ENCODE measurements at regions not wholly inside any gene's neighbourhood (a gene's known extent, or its start where the extent isn't known, plus 50 kb on each side); places are given as distances from the start of the nearest gene placed in this dataset.
"Not testable (repeated sequence)": the region's sequence is repeated elsewhere in the genome, so short reads cannot be mapped to it uniquely, and the experiment has no call there.

DNA sequence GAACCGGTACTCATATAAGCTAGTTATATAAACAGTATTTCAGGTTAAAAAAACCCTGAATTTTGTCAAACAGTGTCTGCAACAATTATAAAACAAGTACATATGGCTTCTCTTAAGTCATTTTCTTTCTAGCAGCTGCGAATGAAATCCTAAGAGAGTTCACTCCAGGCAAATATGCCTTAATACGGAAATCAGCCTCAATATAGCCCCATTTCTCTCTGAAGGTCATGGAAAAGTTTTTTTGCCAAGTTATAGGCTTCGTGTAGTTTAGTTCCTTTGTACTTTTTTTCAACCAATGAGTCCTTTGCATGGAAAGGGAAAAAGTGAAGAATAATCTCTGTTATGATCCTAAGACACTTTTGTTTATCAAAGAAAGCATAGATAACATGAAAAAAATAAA, 848.0 kb upstream of the ACO1 start:
- DNase-seq (no peak), ATAC-seq (ENCODE audit: low read depth in 2 of 2) (no peak)
- Mint-ChIP-seq H3K27ac (no peak overlapping the region), H3K4me3 (no peak overlapping the region), H3K9me3 (peaks cover 0 to 5% (median 0%) of the 10 kb centered on the region in 7 donors), H3K27me3 (no peaks in the 10 kb centered on the region), H3K4me1 (no peaks in the 10 kb centered on the region), H3K36me3 (no peaks in the 10 kb centered on the region)

GRCh38 chr9:31541721-31542281, 842.6 kb upstream of the ACO1 start:
- no peaks in the 10 kb centered on the region for H3K27me3 Mint-ChIP-seq
- H3K27ac Mint-ChIP-seq, result no peak overlapping the region
- H3K4me3 Mint-ChIP-seq, result no peak overlapping the region
- no peaks in the 10 kb centered on the region for H3K36me3 Mint-ChIP-seq
- H3K9me3 Mint-ChIP-seq, result no peaks in the 10 kb centered on the region
- ATAC-seq (ENCODE audit: low read depth in 2 of 2) (no peak), DNase-seq (no peak)
- peaks cover 0 to 4% (median 0%) of the 10 kb centered on the region in 3 donors for H3K4me1 Mint-ChIP-seq

DNA sequence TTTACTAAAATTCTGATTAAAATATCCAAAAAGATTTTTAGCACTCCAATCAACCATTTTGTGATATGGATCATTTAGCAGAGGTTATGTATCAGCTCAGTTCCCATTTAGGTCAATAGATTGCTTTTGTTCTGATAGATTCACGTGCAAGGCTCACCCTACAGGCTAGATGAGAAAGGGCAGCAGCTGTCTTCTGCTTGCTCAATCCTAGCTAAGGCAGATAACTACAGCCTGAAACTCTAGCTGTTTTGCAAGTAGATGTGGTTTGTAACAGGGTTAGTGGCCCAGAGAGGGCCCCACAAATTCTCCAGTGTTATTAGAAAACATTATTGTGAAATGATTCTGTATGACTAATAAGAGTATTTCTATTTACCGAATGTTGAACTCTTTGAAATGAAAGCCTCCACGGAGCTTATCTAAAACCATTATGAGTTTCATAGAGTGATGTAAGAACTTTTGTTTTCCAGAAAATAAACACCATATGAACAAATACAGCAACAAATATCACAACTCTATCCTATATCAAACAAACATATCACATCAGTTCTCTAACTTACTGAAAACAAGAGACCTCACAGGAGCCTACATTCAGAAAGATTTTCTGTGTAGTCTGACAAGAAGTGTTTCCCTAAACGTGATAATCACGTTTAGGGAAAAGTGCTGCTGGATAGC, 841.9 kb upstream of the ACO1 start:
- H3K4me3 Mint-ChIP-seq, result no peak overlapping the region
- peak; percentile 38 to 49 for ATAC-seq (ENCODE audit: low read depth in 2 of 2)
- H3K4me1 Mint-ChIP-seq, result peaks cover 0 to 4% (median 0%) of the 10 kb centered on the region in 3 donors
- H3K36me3 Mint-ChIP-seq, result no peaks in the 10 kb centered on the region
- H3K27ac Mint-ChIP-seq, result no peak overlapping the region
- no peaks in the 10 kb centered on the region for H3K9me3 Mint-ChIP-seq
- DNase-seq, result no peak
- H3K27me3 Mint-ChIP-seq, result no peaks in the 10 kb centered on the region

DNA sequence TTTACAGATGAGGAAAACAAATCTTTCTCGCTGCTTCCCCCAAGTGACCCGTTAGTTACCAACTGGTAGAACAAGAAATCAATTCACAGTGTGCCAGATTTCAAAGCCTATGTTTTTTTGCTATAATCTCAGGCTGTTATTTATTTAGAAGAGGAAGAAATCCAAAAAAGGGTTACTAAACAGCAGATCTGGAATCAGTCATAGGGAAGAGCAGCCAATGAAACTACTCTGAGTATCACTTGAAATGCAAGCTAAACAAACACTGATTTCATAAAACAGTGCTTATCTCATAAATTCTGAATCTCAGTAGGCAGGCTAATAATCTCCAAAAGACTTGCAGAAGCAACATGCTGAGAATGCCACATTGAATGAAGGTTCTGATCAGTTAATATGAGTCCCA, 829.5 kb upstream of the ACO1 start:
- peaks cover 0 to 3% (median 0%) of the 10 kb centered on the region in 3 donors for H3K4me1 Mint-ChIP-seq
- H3K9me3 Mint-ChIP-seq, result peaks cover 0 to 5% (median 0%) of the 10 kb centered on the region in 7 donors
- H3K27ac Mint-ChIP-seq, result no peak overlapping the region

DNA sequence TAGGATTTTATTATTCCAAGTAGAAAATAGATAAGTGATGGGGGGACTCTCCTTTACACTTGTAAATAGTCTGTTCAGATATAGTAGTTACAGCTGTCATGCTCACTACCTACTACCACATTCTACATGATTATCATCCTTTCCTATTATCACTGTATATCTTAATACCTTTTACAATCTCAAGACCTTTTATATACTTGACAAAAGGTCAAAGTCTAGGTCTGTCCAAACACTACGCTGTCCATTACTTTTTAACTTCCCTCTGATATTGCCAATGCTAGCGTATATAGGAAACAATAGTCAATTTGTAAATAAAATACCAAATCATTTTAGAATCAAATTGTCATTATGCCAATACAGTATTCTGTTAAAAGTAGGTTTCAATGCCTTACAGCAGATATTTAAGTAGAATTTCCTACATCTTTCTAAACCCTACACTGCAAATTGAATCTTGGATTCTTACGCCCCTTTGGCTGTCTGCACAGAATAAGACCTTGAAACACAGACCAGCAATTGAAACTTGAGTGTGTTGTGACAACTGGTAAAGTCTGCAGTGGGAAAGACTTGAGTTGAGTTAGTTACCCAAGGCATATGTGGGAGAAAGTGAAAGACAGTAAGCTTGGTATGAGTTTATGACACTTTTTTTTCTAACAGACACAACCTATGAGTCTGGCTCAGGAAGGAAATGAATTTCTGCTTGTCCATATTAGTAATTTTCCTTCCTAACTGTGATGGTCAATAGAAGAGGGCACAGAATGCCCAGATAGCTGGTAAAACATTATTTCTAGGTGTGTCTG, 827.6 kb upstream of the ACO1 start:
- DNase-seq (no peak), ATAC-seq (ENCODE audit: low read depth in 2 of 2) (no peak)
- Mint-ChIP-seq H3K27ac (no peak overlapping the region), H3K27me3 (no peaks in the 10 kb centered on the region), H3K9me3 (peaks cover 0 to 3% (median 0%) of the 10 kb centered on the region in 7 donors), H3K4me1 (peaks cover 0 to 3% (median 0%) of the 10 kb centered on the region in 3 donors), H3K4me3 (no peak overlapping the region), H3K36me3 (no peaks in the 10 kb centered on the region)

More for the DNA sequence above, 829.5 kb upstream of the ACO1 start:
- Mint-ChIP-seq H3K36me3 (no peaks in the 10 kb centered on the region), H3K4me3 (no peak overlapping the region), H3K27me3 (no peaks in the 10 kb centered on the region)
- DNase-seq (no peak), ATAC-seq (ENCODE audit: low read depth in 2 of 2) (no peak)

DNA sequence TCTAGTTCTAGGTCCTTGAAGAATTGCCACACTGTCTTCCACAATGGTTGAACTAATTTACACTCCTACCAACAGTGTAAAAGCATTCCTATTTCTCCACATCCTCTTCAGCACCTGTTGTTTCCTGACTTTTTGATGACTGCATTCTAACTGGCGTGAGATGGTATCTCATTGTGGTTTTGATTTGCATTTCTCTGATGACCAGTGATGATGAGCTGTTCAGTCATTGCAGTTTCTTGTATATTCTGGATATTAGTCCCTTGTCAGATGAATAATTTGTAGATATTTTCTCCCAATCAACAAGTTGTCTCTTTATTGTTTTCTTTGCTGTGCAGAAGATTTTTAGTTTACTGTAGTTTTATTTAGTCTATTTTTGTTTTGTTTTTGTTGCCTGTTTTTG, 812.3 kb upstream of the ACO1 start:
- H3K27ac Mint-ChIP-seq, result peak overlapping the region in 1 of 6 donors; percentile 54
- not testable (repeated sequence) for H3K4me3 Mint-ChIP-seq; DNase-seq; H3K4me1 Mint-ChIP-seq; ATAC-seq (ENCODE audit: low read depth in 2 of 2); H3K27me3 Mint-ChIP-seq; H3K36me3 Mint-ChIP-seq
- peaks cover 0 to 12% (median 5%) of the 10 kb centered on the region in 7 donors for H3K9me3 Mint-ChIP-seq

DNA sequence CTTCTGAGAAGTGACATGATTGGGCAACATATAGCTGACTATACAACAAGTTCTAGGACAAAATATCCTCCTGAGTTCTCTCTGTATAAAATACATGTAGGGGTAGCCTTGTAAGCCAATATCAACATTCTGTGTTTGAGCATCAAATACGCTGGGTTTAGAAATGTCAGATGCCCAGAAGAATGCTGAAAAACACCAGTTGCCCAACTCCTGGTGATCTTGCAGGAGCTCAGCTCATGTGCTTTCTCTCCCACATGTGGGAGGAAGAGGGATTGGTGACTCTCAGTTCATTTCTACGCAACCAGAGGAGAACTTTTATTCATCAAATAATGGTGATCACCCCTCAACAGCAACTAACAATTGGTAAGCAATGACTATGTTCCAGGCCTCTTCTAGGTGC, 810.9 kb upstream of the ACO1 start:
- H3K27me3 Mint-ChIP-seq, result no peaks in the 10 kb centered on the region
- DNase-seq (no peak), ATAC-seq (ENCODE audit: low read depth in 2 of 2) (no peak)
- H3K36me3 Mint-ChIP-seq, result no peaks in the 10 kb centered on the region
- peaks cover 0 to 12% (median 5%) of the 10 kb centered on the region in 7 donors for H3K9me3 Mint-ChIP-seq
- no peaks in the 10 kb centered on the region for H3K4me1 Mint-ChIP-seq
- no peak overlapping the region for H3K4me3 Mint-ChIP-seq
- H3K27ac Mint-ChIP-seq, result no peak overlapping the region

GRCh38 chr9:31574006-31574765, 810.3 kb upstream of the ACO1 start:
- no peaks in the 10 kb centered on the region for H3K4me1 Mint-ChIP-seq
- DNase-seq, result no peak
- H3K27me3 Mint-ChIP-seq, result no peaks in the 10 kb centered on the region
- H3K36me3 Mint-ChIP-seq, result no peaks in the 10 kb centered on the region
- no peak overlapping the region for H3K27ac Mint-ChIP-seq
- H3K9me3 Mint-ChIP-seq, result peaks cover 0 to 12% (median 5%) of the 10 kb centered on the region in 7 donors
- no peak for ATAC-seq (ENCODE audit: low read depth in 2 of 2)
- no peak overlapping the region for H3K4me3 Mint-ChIP-seq

GRCh38 chr9:31582071-31582470, 802.4 kb upstream of the ACO1 start:
- DNase-seq, result no peak
- Mint-ChIP-seq H3K36me3 (no peaks in the 10 kb centered on the region), H3K9me3 (no peaks in the 10 kb centered on the region), H3K27ac (no peak overlapping the region), H3K27me3 (peaks cover 0 to 2% (median 0%) of the 10 kb centered on the region in 3 donors), H3K4me1 (no peaks in the 10 kb centered on the region), H3K4me3 (no peak overlapping the region)
- ATAC-seq (ENCODE audit: low read depth in 2 of 2), result no peak

- Mint-ChIP-seq H3K36me3 (no peaks in the 10 kb centered on the region), H3K27me3 (peaks cover 0 to 4% (median 0%) of the 10 kb centered on the region in 3 donors), H3K27ac (no peak overlapping the region), H3K9me3 (no peaks in the 10 kb centered on the region), H3K4me1 (no peaks in the 10 kb centered on the region), H3K4me3 (no peak overlapping the region)
- ATAC-seq (ENCODE audit: low read depth in 2 of 2) (no peak), DNase-seq (no peak)
Observed at GRCh38 chr9:31582561-31582960, 801.9 kb upstream of the ACO1 start.

DNA sequence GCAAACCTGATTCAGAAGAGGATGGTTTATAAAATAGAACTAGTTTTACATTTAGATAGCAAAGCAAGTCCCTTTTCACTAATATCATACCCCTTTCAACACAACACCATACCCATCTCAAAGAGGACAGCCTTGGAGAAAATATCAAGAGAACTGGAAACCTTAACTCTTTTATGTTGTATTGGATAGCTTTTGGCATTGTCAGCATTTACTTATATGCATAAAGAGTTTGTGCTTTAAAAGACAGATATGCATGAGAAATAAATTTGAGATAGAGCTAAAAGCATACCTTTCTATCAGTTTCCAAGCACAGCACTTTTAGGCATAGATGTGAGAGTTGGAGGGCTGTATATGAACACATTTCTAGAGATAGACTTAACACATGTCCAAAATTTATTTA, 799.3 kb upstream of the ACO1 start:
- Mint-ChIP-seq H3K27ac (peak overlapping the region in 1 of 6 donors; percentile 30), H3K27me3 (peaks cover 0 to 4% (median 0%) of the 10 kb centered on the region in 3 donors), H3K4me1 (no peaks in the 10 kb centered on the region), H3K36me3 (no peaks in the 10 kb centered on the region), H3K4me3 (no peak overlapping the region), H3K9me3 (no peaks in the 10 kb centered on the region)
- ATAC-seq (ENCODE audit: low read depth in 2 of 2), result no peak
- DNase-seq, result no peak

DNA sequence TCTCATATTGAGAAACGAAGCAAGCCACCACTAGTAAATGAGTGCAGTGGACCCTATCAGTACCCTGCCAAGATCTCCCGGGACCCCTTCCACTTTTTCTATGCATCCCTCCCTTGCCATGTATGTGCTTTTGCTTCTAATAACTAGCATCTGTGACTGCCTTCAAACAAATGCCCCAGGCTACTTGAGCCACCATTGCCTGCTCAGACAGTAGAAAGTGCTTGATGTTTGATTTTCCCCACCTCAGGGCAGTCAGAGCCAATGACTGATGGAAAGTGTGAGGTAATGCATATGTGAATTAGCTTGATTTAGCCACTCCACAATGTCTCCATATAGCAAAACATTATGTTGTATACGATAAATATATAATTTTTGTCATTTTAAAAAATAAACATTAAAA, 797.3 kb upstream of the ACO1 start:
- H3K4me3 Mint-ChIP-seq, result no peak overlapping the region
- H3K27ac Mint-ChIP-seq, result no peak overlapping the region
- no peak for ATAC-seq (ENCODE audit: low read depth in 2 of 2)
- no peaks in the 10 kb centered on the region for H3K9me3 Mint-ChIP-seq
- no peaks in the 10 kb centered on the region for H3K4me1 Mint-ChIP-seq
- H3K27me3 Mint-ChIP-seq, result peaks cover 0 to 4% (median 0%) of the 10 kb centered on the region in 3 donors
- H3K36me3 Mint-ChIP-seq, result no peaks in the 10 kb centered on the region
- DNase-seq, result no peak

DNA sequence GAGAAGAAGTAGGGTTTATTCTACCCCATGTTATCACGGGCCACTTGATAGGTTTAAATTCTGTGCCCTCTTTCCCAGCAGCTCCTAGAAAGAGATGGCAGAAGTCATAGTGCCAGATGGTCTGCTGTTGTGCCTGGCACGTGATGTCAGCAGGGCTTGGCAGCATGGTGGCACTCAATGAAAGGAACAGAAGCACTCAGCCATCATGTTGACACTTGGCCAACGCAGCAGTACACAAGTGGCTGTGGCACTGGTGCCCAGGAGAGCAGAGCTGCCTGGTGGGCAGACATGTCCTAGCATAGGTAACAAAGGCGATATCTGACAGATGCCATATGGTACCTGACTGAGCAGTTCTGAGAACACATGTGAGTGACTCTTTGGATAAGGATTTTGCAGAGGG, 796.4 kb upstream of the ACO1 start:
- Mint-ChIP-seq H3K36me3 (no peaks in the 10 kb centered on the region), H3K27ac (no peak overlapping the region), H3K27me3 (peaks cover 0 to 4% (median 0%) of the 10 kb centered on the region in 3 donors), H3K9me3 (no peaks in the 10 kb centered on the region), H3K4me1 (no peaks in the 10 kb centered on the region), H3K4me3 (no peak overlapping the region)
- DNase-seq (no peak), ATAC-seq (ENCODE audit: low read depth in 2 of 2) (no peak)

Measured in naive B cell (primary cell).